Endothelial cell of umbilical vein (primary cell): ENCODE measurements at regions not wholly inside any gene's neighbourhood (a gene's known extent, or its start where the extent isn't known, plus 50 kb on each side); places are given as distances from the start of the nearest gene placed in this dataset.

Experiments
- BruUV-seq: library from RNA; stranded (reverse); fragments of 400-500 nt; replicated peaks from 2 replicates; lab custom pipeline; 2021; lab: Mats Ljungman, UMichigan
- CTCF ChIA-PET: fragments of 300-600, 350-600 bp; sonication (Branson Sonifier 250); formaldehyde crosslinking; loops from one replicate; lab custom pipeline; 2021; ENCODE audit warnings: antibody characterized with exemption, inconsistent platforms; lab: Charles Lee
- POLR2A ChIA-PET: fragments of 300-600, 350-600 bp; sonication (Branson Sonifier 250); formaldehyde crosslinking; loops from one replicate; lab custom pipeline; 2021; ENCODE audit warnings: antibody characterized with exemption, inconsistent platforms; lab: Charles Lee
- DNase-seq: peaks from one replicate; pipeline ENCODE4 v3.0.0-alpha.2; 2011; ENCODE audit warnings: low read depth, low spot score
- FAIRE-seq: peaks from 2 replicates; lab custom pipeline; 2011; peaks lifted over from hg19 to GRCh38; lab: Jason Lieb, UNC
- H2AFZ ChIP-seq: 2 replicates; pipeline ENCODE4 v1.6.0; 2012; ENCODE audit warnings: low read depth, low read length, control low read depth, inconsistent platforms
- H3K27ac ChIP-seq: 2 replicates; pipeline ENCODE4 v1.5.1; 2011; ENCODE audit warnings: low read depth, mild to moderate bottlenecking, control low read depth, low read length, moderate library complexity; ENCODE audit not compliant: insufficient read depth
- H3K27me3 ChIP-seq, 2 experiments: 2 replicates each; pipeline versions ENCODE4 v1.6.0 to v1.6.1; 2011; ENCODE audit warnings: low read length in 2 of 2, mixed read lengths in 1 of 2; ENCODE audit not compliant: control insufficient read depth in 2 of 2, insufficient read depth in 2 of 2
- H3K36me3 ChIP-seq, 2 experiments: 2 replicates in 1 of 2; 3 replicates in 1 of 2; pipeline ENCODE4 v1.5.1; 2011; ENCODE audit warnings: low read length in 2 of 2, mild to moderate bottlenecking in 1 of 2, moderate library complexity in 1 of 2; ENCODE audit not compliant: control insufficient read depth in 2 of 2, insufficient read depth in 2 of 2; ENCODE audit errors: extremely low read depth in 1 of 2
- H3K4me1 ChIP-seq: 3 replicates; pipeline ENCODE4 v1.5.1; 2011; ENCODE audit warnings: mild to moderate bottlenecking, low read length; ENCODE audit not compliant: control insufficient read depth, insufficient read depth; ENCODE audit errors: extremely low read depth
- H3K4me2 ChIP-seq: 2 replicates; pipeline ENCODE4 v1.6.1; 2011; ENCODE audit warnings: low read length, control low read depth, mixed read lengths; ENCODE audit not compliant: insufficient read depth
- H3K4me3 ChIP-seq, 3 experiments: fragments of 200-600 bp in 1 of 3; sonication (generic), shearing (Covaris generic) in 1 of 3; replicated peaks in 1 of 3; 2 replicates each; pipeline ENCODE4 v1.5.1; 2011 to 2016; ENCODE audit warnings: control low read depth in 3 of 3, low read length in 3 of 3, mild to moderate bottlenecking in 2 of 3, inconsistent platforms in 1 of 3, low read depth in 1 of 3, moderate library complexity in 1 of 3; ENCODE audit not compliant: insufficient read depth in 1 of 3
- H3K79me2 ChIP-seq: 2 replicates; pipeline ENCODE4 v1.6.0; 2012; ENCODE audit warnings: low read length, inconsistent platforms; ENCODE audit not compliant: control insufficient read depth, insufficient read depth
- H3K9ac ChIP-seq: replicated peaks from 2 replicates; pipeline ENCODE3; 2011; ENCODE audit warnings: low read length, control low read depth; ENCODE audit not compliant: insufficient read depth; ENCODE audit errors: extremely low read depth
- H3K9me1 ChIP-seq: replicated peaks from 3 replicates; pipeline ENCODE4 v1.6.0; 2011; ENCODE audit warnings: mild to moderate bottlenecking, low read length; ENCODE audit not compliant: control insufficient read depth, insufficient read depth; ENCODE audit errors: extremely low read depth
- H3K9me3 ChIP-seq: replicated peaks from 2 replicates; pipeline ENCODE4 v1.5.1; 2012; ENCODE audit warnings: low read length, inconsistent platforms; ENCODE audit not compliant: control insufficient read depth, insufficient read depth
- H4K20me1 ChIP-seq: replicated peaks from 2 replicates; pipeline ENCODE3; 2011; ENCODE audit warnings: mild to moderate bottlenecking, low read length; ENCODE audit not compliant: control insufficient read depth, insufficient read depth; ENCODE audit errors: extremely low read depth
- CTCF ChIP-seq, 2 donors: IDR thresholded peaks; 1 replicate in 1 of 2; 2 replicates in 1 of 2; pipeline ENCODE4 v1.5.1; 2011; ENCODE audit warnings: low read length in 2 of 2, mild to moderate bottlenecking in 2 of 2, moderate library complexity in 2 of 2, control low read depth in 1 of 2, inconsistent platforms in 1 of 2, low read depth in 1 of 2; ENCODE audit not compliant: insufficient read depth in 1 of 2; ENCODE audit errors: extremely low read depth in 1 of 2
- EZH2 ChIP-seq: IDR thresholded peaks from 2 replicates; pipeline ENCODE4 v1.6.1; 2012; ENCODE audit warnings: borderline replicate concordance, low read depth, mild to moderate bottlenecking, moderate library complexity, low read length, inconsistent platforms; ENCODE audit not compliant: severe bottlenecking
- FOS ChIP-seq: IDR thresholded peaks from 2 replicates; pipeline ENCODE4 v1.6.1; 2011; ENCODE audit warnings: mild to moderate bottlenecking, low read length, moderate library complexity, borderline replicate concordance; ENCODE audit not compliant: insufficient read depth
- GATA2 ChIP-seq: IDR thresholded peaks from 2 replicates; pipeline ENCODE4 v1.7.0; 2011; ENCODE audit warnings: low read depth, mild to moderate bottlenecking, moderate library complexity, mixed read lengths, low read length; ENCODE audit not compliant: insufficient read length, insufficient read depth
- JUN ChIP-seq: IDR thresholded peaks from 2 replicates; pipeline ENCODE4 v1.6.1; 2011; ENCODE audit warnings: borderline replicate concordance, low read depth; ENCODE audit not compliant: insufficient read length, insufficient read depth
- MAX ChIP-seq: IDR thresholded peaks from 2 replicates; pipeline ENCODE4 v1.6.1; 2011; ENCODE audit not compliant: insufficient read depth, insufficient read length
- MYC ChIP-seq: IDR thresholded peaks from one replicate; pipeline ENCODE4 v1.6.1; 2011; ENCODE audit warnings: mild to moderate bottlenecking, low read depth, low read length
- POLR2A ChIP-seq: IDR thresholded peaks from 2 replicates; pipeline ENCODE4 v1.6.1; 2012; ENCODE audit warnings: low read depth, mild to moderate bottlenecking, control low read depth, low read length
- POLR2AphosphoS5 ChIP-seq: IDR thresholded peaks from 2 replicates; pipeline ENCODE4 v1.6.1; 2012; ENCODE audit warnings: low read depth, mild to moderate bottlenecking, control low read depth, low read length, moderate library complexity; ENCODE audit not compliant: insufficient read depth
- dilution Hi-C: fragments of 300-500 bp; cut with MboI; formaldehyde crosslinking; loops from one replicate; pipeline ENCODE4 v1.15.0; 2019; ENCODE audit warnings: low sequenced_read_pairs; ENCODE audit not compliant: extremely low pct_ligation_motif_present
- intact Hi-C: fragments of 100-400 bp; cut with micrococcal nuclease; formaldehyde crosslinking; loops from one replicate; pipeline ENCODE4 v1.10.0; 2022

DNA sequence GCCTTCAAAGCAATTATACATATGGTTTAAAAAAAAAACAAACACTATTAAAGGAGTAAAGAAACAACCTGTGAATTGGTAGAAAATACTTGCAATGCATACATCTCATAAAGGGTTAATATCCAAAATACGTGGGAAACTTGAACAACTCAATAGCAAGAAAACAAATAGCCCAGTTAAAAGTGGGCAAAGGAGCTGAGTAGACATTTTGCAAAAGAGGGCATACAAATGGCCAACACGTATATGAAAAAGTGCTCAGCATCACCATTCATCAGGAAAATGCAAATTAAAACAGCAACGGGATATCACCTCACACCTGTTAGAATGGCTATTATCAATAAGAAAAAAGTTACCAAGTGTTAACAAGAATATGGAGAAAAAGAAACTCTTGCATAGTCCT is 298.3 kb upstream of the RBMS1 start:
- H3K9me3 ChIP-seq: no peaks in the 10 kb centered on the region
- no peaks in the 10 kb centered on the region for H3K36me3 ChIP-seq
- intact Hi-C loops (no loop called here), dilution Hi-C loops (no loop called here)
- H3K4me3 ChIP-seq: no peak overlapping the region
- POLR2A ChIA-PET: no interaction called here
- H3K4me1 ChIP-seq: no peaks in the 10 kb centered on the region
- no peak overlapping the region for H3K27ac ChIP-seq
- DNase-seq (no peak), FAIRE-seq (no peak)
- H4K20me1 ChIP-seq: no peaks in the 10 kb centered on the region
- BruUV-seq: no TSS peak
- H3K9me1 ChIP-seq: no peaks in the 10 kb centered on the region
- H3K27me3 ChIP-seq: peaks cover 0 to 9% of the 10 kb centered on the region in 2 experiments
- no peak overlapping the region for H3K4me2 ChIP-seq
- no peak overlapping the region for H3K9ac ChIP-seq
- no peaks in the 10 kb centered on the region for H3K79me2 ChIP-seq
- TF ChIP-seq MYC (no peak), POLR2A (no peak), GATA2 (no peak), MAX (no peak), EZH2 (no peak), FOS (no peak), CTCF (IDR thresholded peaks at IDR 0.05; ENCODE audit: extremely low read depth in 1 of 2, insufficient read depth in 1 of 2, low read depth in 1 of 2, low read length in 2 of 2) (no peak), POLR2AphosphoS5 (no peak), JUN (no peak)
- CTCF ChIA-PET: no interaction called here
- H2AFZ ChIP-seq: no peak overlapping the region
